SU-DHL-6 (cell line): ENCODE measurements at regions not wholly inside any gene's neighbourhood (a gene's known extent, or its start where the extent isn't known, plus 50 kb on each side); places are given as distances from the start of the nearest gene placed in this dataset.

Source experiments
- EZH2phosphoT487 ChIP-seq: fragments of 200-600 bp; sonication (generic), shearing (Covaris generic); conservative IDR thresholded peaks from 2 replicates; pipeline ENCODE4 v1.6.1; 2018; ENCODE audit warnings: mild to moderate bottlenecking, antibody characterized with exemption, low read length, moderate library complexity, mixed read lengths
- TF ChIP-seq, protein P1 (sequence below): fragments of 200-600 bp; sonication (generic); IDR thresholded peaks from one replicate; pipeline ENCODE4 v1.5.1; 2017; ENCODE audit warnings: antibody characterized with exemption, mild to moderate bottlenecking, low read length, moderate library complexity; ENCODE audit not compliant: insufficient read depth, poor library complexity, severe bottlenecking

DNA sequence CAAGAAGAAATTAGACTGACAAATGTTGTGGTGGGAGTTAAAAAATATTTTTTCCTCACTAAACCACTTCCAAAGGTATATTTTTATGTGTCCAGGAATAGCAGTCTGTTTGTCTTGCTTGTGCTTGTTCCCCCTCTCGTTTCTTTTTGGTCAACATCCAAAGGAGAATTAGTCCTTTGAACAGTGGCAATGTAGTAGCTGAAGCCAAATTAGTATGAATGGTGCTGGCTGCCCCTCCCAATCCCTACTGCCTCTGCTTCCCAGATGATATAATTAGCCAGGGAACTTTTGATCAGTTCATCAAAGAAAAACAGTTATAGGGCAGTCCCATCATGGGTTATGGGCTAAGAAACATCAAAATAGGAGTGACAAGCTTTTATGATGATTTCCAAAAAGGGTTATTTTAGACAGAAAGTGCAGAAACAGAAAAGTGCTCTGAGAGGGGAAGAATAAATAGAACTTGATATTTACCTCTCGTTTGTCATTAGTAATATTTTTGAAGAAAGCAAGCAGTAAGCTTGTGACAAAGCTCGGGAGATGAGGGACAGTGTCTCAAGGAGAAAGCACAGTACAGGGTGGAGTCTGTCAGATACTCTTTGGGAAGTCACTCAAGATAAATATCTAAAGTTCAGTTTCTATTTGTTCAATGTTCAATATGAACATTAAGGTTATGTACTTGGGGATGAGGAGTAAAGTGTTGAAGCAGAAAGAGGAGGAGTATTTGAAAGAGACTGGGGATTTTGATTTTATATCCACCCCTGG, 239.1 kb downstream of the HLX start:
- TF ChIP-seq, protein P1, sequence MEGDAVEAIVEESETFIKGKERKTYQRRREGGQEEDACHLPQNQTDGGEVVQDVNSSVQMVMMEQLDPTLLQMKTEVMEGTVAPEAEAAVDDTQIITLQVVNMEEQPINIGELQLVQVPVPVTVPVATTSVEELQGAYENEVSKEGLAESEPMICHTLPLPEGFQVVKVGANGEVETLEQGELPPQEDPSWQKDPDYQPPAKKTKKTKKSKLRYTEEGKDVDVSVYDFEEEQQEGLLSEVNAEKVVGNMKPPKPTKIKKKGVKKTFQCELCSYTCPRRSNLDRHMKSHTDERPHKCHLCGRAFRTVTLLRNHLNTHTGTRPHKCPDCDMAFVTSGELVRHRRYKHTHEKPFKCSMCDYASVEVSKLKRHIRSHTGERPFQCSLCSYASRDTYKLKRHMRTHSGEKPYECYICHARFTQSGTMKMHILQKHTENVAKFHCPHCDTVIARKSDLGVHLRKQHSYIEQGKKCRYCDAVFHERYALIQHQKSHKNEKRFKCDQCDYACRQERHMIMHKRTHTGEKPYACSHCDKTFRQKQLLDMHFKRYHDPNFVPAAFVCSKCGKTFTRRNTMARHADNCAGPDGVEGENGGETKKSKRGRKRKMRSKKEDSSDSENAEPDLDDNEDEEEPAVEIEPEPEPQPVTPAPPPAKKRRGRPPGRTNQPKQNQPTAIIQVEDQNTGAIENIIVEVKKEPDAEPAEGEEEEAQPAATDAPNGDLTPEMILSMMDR = no peak
- no peak for TF ChIP-seq EZH2phosphoT487
